Skeletal muscle satellite cell (primary cell): ENCODE measurements at regions not wholly inside any gene's neighbourhood (a gene's known extent, or its start where the extent isn't known, plus 50 kb on each side); places are given as distances from the start of the nearest gene placed in this dataset.

Experiments
- H3K27me3 ChIP-seq: 2 replicates; pipeline ENCODE4 v1.7.0; 2013; ENCODE audit warnings: low read length; ENCODE audit not compliant: control insufficient read depth, insufficient read depth
- H3K36me3 ChIP-seq: 2 replicates; pipeline ENCODE4 v1.7.0; 2013; ENCODE audit warnings: mild to moderate bottlenecking, control low read depth, low read length; ENCODE audit not compliant: insufficient read depth
- H3K4me1 ChIP-seq: 2 replicates; pipeline ENCODE4 v1.7.0; 2013; ENCODE audit warnings: low read length; ENCODE audit not compliant: control insufficient read depth, insufficient read depth
- H3K4me2 ChIP-seq: 2 replicates; pipeline ENCODE4 v1.7.0; 2013; ENCODE audit warnings: mild to moderate bottlenecking, low read length
- H3K4me3 ChIP-seq: 2 replicates; pipeline ENCODE4 v1.7.0; 2013; ENCODE audit warnings: low read length
- H3K9ac ChIP-seq: 2 replicates; pipeline ENCODE4 v1.7.0; 2013; ENCODE audit warnings: mild to moderate bottlenecking, low read depth, low read length, moderate library complexity
- H3K9me3 ChIP-seq: replicated peaks from 2 replicates; pipeline ENCODE4 v1.7.0; 2013; ENCODE audit warnings: mild to moderate bottlenecking, control low read depth, low read length

GRCh38 chr2:176388861-176389260 lies 119.6 kb downstream of the MTX2 start:
- H3K36me3 ChIP-seq = no peaks in the 10 kb centered on the region
- H3K9me3 ChIP-seq = no peaks in the 10 kb centered on the region
- no peak overlapping the region for H3K4me3 ChIP-seq
- peaks cover 3% of the 10 kb centered on the region for H3K27me3 ChIP-seq
- peaks cover 13% of the 10 kb centered on the region for H3K4me1 ChIP-seq
- no peak overlapping the region for H3K4me2 ChIP-seq
- H3K9ac ChIP-seq = no peak overlapping the region

- Histone ChIP-seq H3K4me1 (peaks cover 13% of the 10 kb centered on the region), H3K4me2 (no peak overlapping the region), H3K9me3 (no peaks in the 10 kb centered on the region), H3K36me3 (no peaks in the 10 kb centered on the region), H3K4me3 (no peak overlapping the region), H3K9ac (no peak overlapping the region), H3K27me3 (no peaks in the 10 kb centered on the region)
These were observed 121.3 kb downstream of the MTX2 start for GRCh38 chr2:176390276-176391147.

- H3K4me1 ChIP-seq = peaks cover 13% of the 10 kb centered on the region
These were observed 121.8 kb downstream of the MTX2 start for GRCh38 chr2:176391148-176391419.

GRCh38 chr2:176392249-176392648 lies 123.0 kb downstream of the MTX2 start:
- Histone ChIP-seq H3K4me1 (peaks cover 13% of the 10 kb centered on the region), H3K36me3 (no peaks in the 10 kb centered on the region), H3K9me3 (no peaks in the 10 kb centered on the region), H3K4me3 (no peak overlapping the region), H3K27me3 (no peaks in the 10 kb centered on the region), H3K4me2 (no peak overlapping the region), H3K9ac (no peak overlapping the region)

More at GRCh38 chr2:176391148-176391419, 121.8 kb downstream of the MTX2 start:
- H3K9me3 ChIP-seq = no peaks in the 10 kb centered on the region
- H3K4me3 ChIP-seq = no peak overlapping the region
- no peaks in the 10 kb centered on the region for H3K36me3 ChIP-seq
- H3K27me3 ChIP-seq = no peaks in the 10 kb centered on the region
- H3K9ac ChIP-seq = no peak overlapping the region
- no peak overlapping the region for H3K4me2 ChIP-seq

GRCh38 chr2:176392744-176393414 lies 123.6 kb downstream of the MTX2 start:
- Histone ChIP-seq H3K4me1 (peaks cover 13% of the 10 kb centered on the region), H3K4me2 (no peak overlapping the region), H3K9me3 (no peaks in the 10 kb centered on the region), H3K4me3 (no peak overlapping the region), H3K36me3 (no peaks in the 10 kb centered on the region), H3K27me3 (no peaks in the 10 kb centered on the region), H3K9ac (no peak overlapping the region)

- Histone ChIP-seq H3K4me3 (no peak overlapping the region), H3K27me3 (no peaks in the 10 kb centered on the region), H3K4me2 (no peak overlapping the region), H3K36me3 (no peaks in the 10 kb centered on the region), H3K9me3 (no peaks in the 10 kb centered on the region), H3K9ac (no peak overlapping the region), H3K4me1 (peaks cover 10% of the 10 kb centered on the region)
These were observed 126.1 kb downstream of the MTX2 start for GRCh38 chr2:176395273-176395854.

GRCh38 chr2:176398243-176399073 lies 129.2 kb downstream of the MTX2 start:
- no peak overlapping the region for H3K4me3 ChIP-seq
- no peak overlapping the region for H3K4me2 ChIP-seq
- H3K9me3 ChIP-seq = no peaks in the 10 kb centered on the region
- no peak overlapping the region for H3K9ac ChIP-seq
- H3K4me1 ChIP-seq = peaks cover 3% of the 10 kb centered on the region
- no peaks in the 10 kb centered on the region for H3K27me3 ChIP-seq
- no peaks in the 10 kb centered on the region for H3K36me3 ChIP-seq

GRCh38 chr2:176399074-176399598 lies 129.9 kb downstream of the MTX2 start:
- H3K9me3 ChIP-seq = no peaks in the 10 kb centered on the region
- no peak overlapping the region for H3K4me2 ChIP-seq
- peaks cover 3% of the 10 kb centered on the region for H3K4me1 ChIP-seq
- H3K9ac ChIP-seq = no peak overlapping the region
- no peaks in the 10 kb centered on the region for H3K36me3 ChIP-seq
- no peak overlapping the region for H3K4me3 ChIP-seq
- H3K27me3 ChIP-seq = no peaks in the 10 kb centered on the region

- Histone ChIP-seq H3K9ac (no peak overlapping the region), H3K4me3 (no peak overlapping the region), H3K4me1 (no peaks in the 10 kb centered on the region), H3K4me2 (no peak overlapping the region), H3K9me3 (no peaks in the 10 kb centered on the region), H3K27me3 (no peaks in the 10 kb centered on the region), H3K36me3 (no peaks in the 10 kb centered on the region)
These were observed 136.2 kb downstream of the MTX2 start for GRCh38 chr2:176405477-176405876.

- Histone ChIP-seq H3K4me2 (no peak overlapping the region), H3K36me3 (no peaks in the 10 kb centered on the region), H3K9me3 (no peaks in the 10 kb centered on the region), H3K4me3 (no peak overlapping the region), H3K4me1 (no peaks in the 10 kb centered on the region), H3K27me3 (no peaks in the 10 kb centered on the region), H3K9ac (no peak overlapping the region)
These were observed 138.5 kb downstream of the MTX2 start for GRCh38 chr2:176407706-176408105.

GRCh38 chr2:176409671-176410070 lies 140.4 kb downstream of the MTX2 start:
- Histone ChIP-seq H3K9me3 (no peaks in the 10 kb centered on the region), H3K9ac (no peak overlapping the region), H3K4me2 (no peak overlapping the region), H3K36me3 (no peaks in the 10 kb centered on the region), H3K27me3 (no peaks in the 10 kb centered on the region), H3K4me1 (no peaks in the 10 kb centered on the region), H3K4me3 (no peak overlapping the region)
